ENCODE measurements at regions not wholly inside any gene's neighbourhood (a gene's known extent, or its start where the extent isn't known, plus 50 kb on each side); places are given as distances from the start of the nearest gene placed in this dataset.

DNA sequence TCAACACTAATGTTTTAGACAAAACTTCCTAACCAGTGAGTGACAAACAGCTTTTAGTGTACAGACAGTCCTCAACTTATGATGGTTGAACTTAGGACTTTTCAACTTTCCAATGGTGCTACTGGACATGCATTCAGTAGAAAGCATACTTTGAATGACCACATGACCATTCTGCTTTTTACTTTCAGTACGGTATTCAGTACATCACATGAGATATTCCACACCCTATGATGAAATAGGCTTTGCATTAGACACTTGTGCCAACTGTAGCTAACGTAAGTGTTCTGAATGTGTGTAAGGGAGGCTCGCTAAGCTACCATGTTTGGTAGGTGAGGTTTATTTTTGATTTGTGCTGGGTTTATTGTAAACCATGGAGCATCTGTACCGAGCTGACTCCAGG, 113.7 kb downstream of the WNT7A start:
- H3K27ac Mint-ChIP-seq (ENCODE audit: unreplicated experiment): no peak overlapping the region
- TF ChIP-seq, protein P1, sequence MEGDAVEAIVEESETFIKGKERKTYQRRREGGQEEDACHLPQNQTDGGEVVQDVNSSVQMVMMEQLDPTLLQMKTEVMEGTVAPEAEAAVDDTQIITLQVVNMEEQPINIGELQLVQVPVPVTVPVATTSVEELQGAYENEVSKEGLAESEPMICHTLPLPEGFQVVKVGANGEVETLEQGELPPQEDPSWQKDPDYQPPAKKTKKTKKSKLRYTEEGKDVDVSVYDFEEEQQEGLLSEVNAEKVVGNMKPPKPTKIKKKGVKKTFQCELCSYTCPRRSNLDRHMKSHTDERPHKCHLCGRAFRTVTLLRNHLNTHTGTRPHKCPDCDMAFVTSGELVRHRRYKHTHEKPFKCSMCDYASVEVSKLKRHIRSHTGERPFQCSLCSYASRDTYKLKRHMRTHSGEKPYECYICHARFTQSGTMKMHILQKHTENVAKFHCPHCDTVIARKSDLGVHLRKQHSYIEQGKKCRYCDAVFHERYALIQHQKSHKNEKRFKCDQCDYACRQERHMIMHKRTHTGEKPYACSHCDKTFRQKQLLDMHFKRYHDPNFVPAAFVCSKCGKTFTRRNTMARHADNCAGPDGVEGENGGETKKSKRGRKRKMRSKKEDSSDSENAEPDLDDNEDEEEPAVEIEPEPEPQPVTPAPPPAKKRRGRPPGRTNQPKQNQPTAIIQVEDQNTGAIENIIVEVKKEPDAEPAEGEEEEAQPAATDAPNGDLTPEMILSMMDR (IDR thresholded peaks at IDR 0.05): no peak
- H3K36me3 Mint-ChIP-seq (ENCODE audit: low read depth): no peaks in the 10 kb centered on the region
- H3K27me3 Mint-ChIP-seq (ENCODE audit: low read depth): peaks cover 9% of the 10 kb centered on the region
- H3K4me1 Mint-ChIP-seq (ENCODE audit: low read depth): no peaks in the 10 kb centered on the region
- no peak for DNase-seq (ENCODE audit: low spot score)
- H3K4me3 Mint-ChIP-seq (ENCODE audit: unreplicated experiment): no peak overlapping the region
- H3K9me3 Mint-ChIP-seq (ENCODE audit: low read depth): peaks cover 9% of the 10 kb centered on the region

DNA sequence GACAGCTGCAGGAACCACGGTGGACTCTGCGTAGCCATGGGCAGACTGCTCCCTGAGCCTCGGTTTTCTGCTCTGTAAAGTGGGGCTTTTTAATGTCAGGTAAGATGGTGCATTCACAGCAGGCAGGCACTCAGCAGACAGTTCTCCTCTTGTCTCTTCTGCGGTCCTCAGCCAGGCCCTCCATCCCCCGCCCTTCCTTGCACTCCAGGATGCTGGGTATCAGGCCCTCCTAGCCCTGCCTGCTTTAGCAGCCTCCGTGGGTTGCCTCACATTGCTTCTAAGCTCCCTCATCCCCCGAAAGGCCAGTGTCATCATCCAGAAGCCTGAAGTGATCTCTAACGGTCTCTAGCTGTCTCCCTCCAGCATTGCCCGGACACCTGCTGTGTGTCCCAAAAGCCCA, 115.7 kb downstream of the WNT7A start:
- DNase-seq (ENCODE audit: low spot score): no peak
- H3K27ac Mint-ChIP-seq (ENCODE audit: unreplicated experiment): no peak overlapping the region
- H3K4me1 Mint-ChIP-seq (ENCODE audit: low read depth): no peaks in the 10 kb centered on the region
- TF ChIP-seq, protein P1 (IDR thresholded peaks at IDR 0.05): no peak
- peaks cover 15% of the 10 kb centered on the region for H3K27me3 Mint-ChIP-seq (ENCODE audit: low read depth)
- no peak overlapping the region for H3K4me3 Mint-ChIP-seq (ENCODE audit: unreplicated experiment)
- peaks cover 1% of the 10 kb centered on the region for H3K36me3 Mint-ChIP-seq (ENCODE audit: low read depth)
- peaks cover 13% of the 10 kb centered on the region for H3K9me3 Mint-ChIP-seq (ENCODE audit: low read depth)

DNA sequence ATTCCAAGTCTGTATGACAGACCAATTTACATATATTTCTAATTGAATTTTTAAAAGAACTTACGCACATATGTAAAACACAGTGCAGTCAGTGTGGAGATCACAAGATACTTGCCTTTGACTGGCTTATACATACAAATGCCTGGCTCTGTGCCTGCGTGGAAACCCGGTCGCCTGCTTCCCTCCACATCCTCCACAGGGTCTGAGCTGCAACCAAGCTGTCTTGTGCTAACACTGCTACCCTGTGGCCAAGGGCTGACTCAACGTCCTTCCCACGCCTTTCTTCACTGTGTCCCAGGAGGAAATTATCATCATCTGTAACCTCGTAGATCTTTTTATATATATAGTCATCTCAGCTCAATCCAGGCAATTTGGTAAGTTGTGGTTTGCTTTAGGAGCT, 117.0 kb downstream of the WNT7A start:
- no peak overlapping the region for H3K27ac Mint-ChIP-seq (ENCODE audit: unreplicated experiment)
- H3K27me3 Mint-ChIP-seq (ENCODE audit: low read depth): peaks cover 19% of the 10 kb centered on the region
- H3K9me3 Mint-ChIP-seq (ENCODE audit: low read depth): peaks cover 13% of the 10 kb centered on the region
- no peak overlapping the region for H3K4me3 Mint-ChIP-seq (ENCODE audit: unreplicated experiment)
- no peaks in the 10 kb centered on the region for H3K4me1 Mint-ChIP-seq (ENCODE audit: low read depth)
- H3K36me3 Mint-ChIP-seq (ENCODE audit: low read depth): peaks cover 2% of the 10 kb centered on the region
- TF ChIP-seq, protein P1 (IDR thresholded peaks at IDR 0.05): no peak
- DNase-seq (ENCODE audit: low spot score): no peak

DNA sequence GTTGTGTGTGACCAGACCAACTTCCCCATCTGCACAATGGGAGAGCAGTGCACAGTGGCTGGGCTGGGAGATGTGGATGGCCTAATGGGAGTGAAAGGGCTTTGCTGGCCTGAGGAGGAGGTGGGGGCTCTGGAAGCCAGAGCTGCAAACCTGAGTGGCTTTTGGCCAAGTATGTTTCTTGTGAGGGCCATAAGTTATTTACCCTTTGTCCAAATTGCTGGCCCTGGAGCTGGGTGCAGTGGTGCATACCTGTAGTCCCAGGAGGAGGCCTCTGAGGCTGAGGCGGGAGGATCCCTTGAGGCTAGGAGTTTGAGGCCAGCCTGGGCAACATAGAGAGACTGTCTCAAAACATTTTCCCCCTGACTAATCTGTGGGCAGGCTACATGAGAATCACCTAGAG, 129.1 kb downstream of the WNT7A start:
- Mint-ChIP-seq H3K36me3 (ENCODE audit: low read depth) (no peaks in the 10 kb centered on the region), H3K27ac (ENCODE audit: unreplicated experiment) (no peak overlapping the region), H3K4me1 (ENCODE audit: low read depth) (no peaks in the 10 kb centered on the region), H3K27me3 (ENCODE audit: low read depth) (peaks cover 12% of the 10 kb centered on the region), H3K9me3 (ENCODE audit: low read depth) (peaks cover 7% of the 10 kb centered on the region), H3K4me3 (ENCODE audit: unreplicated experiment) (no peak overlapping the region)
- TF ChIP-seq, protein P1 (IDR thresholded peaks at IDR 0.05): no peak
- no peak for DNase-seq (ENCODE audit: low spot score)

DNA sequence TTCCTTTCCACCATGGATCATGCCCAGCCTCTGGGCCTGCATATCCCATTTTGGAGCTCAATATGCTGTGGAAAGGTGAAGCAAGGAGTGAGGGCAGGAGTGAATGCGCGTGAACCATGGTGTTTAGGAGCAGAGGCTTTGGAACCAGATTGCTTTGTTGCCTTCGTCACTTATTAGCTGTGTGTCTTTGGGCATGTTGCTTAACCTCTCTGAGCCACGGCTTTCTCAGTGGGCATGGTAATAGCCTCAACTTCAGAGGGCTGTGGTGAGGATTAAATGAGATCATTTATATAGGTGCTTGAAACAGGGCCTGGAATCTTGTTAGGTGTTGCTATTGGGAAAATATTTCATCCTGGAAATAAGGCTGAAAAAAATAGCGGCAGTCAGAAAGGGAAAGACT, 129.7 kb downstream of the WNT7A start:
- H3K36me3 Mint-ChIP-seq (ENCODE audit: low read depth): no peaks in the 10 kb centered on the region
- TF ChIP-seq, protein P1 (IDR thresholded peaks at IDR 0.05): no peak

More for the DNA sequence above, 129.7 kb downstream of the WNT7A start:
- H3K9me3 Mint-ChIP-seq (ENCODE audit: low read depth): peaks cover 4% of the 10 kb centered on the region
- no peaks in the 10 kb centered on the region for H3K4me1 Mint-ChIP-seq (ENCODE audit: low read depth)
- no peak for DNase-seq (ENCODE audit: low spot score)
- H3K27ac Mint-ChIP-seq (ENCODE audit: unreplicated experiment): no peak overlapping the region
- no peak overlapping the region for H3K4me3 Mint-ChIP-seq (ENCODE audit: unreplicated experiment)
- peaks cover 12% of the 10 kb centered on the region for H3K27me3 Mint-ChIP-seq (ENCODE audit: low read depth)
